Panc1 (cell line): ENCODE measurements at regions not wholly inside any gene's neighbourhood (a gene's known extent, or its start where the extent isn't known, plus 50 kb on each side); places are given as distances from the start of the nearest gene placed in this dataset.

Source experiments
- ATAC-seq: fragments of 200-7000 bp; cut with Tn5 transposase; 2 replicates; pipeline ENCODE4 v1.9.1; 2020; ENCODE audit warnings: mild to moderate bottlenecking, moderate library complexity
- BruUV-seq: library from RNA; stranded (reverse); fragments of 400-500 nt; replicated peaks from 2 replicates; lab custom pipeline; 2021; lab: Mats Ljungman, UMichigan
- CTCF ChIA-PET: fragments of 300-600 bp; sonication (Branson Sonifier 250); formaldehyde crosslinking; loops from one replicate; lab custom pipeline; 2022; ENCODE audit warnings: antibody characterized with exemption; lab: Charles Lee
- POLR2A ChIA-PET: fragments of 300-600 bp; sonication (Branson Sonifier 250); formaldehyde crosslinking; loops from one replicate; lab custom pipeline; 2022; ENCODE audit warnings: antibody characterized with exemption; lab: Charles Lee
- DNase-seq: peaks from one replicate; pipeline ENCODE4 v3.0.0-alpha.2; 2010; ENCODE audit warnings: low read depth, low spot score
- H3K27ac ChIP-seq: 2 replicates; pipeline ENCODE4 v1.5.1; 2011; ENCODE audit warnings: mild to moderate bottlenecking, low read length, inconsistent platforms
- H3K27me3 ChIP-seq: fragments of 200-500 bp; sonication (Bioruptor generic); 2 replicates; pipeline ENCODE4 v1.6.0; 2014; ENCODE audit warnings: low read length, inconsistent platforms; ENCODE audit not compliant: control insufficient read depth, insufficient read depth
- H3K36me3 ChIP-seq: fragments of 200-500 bp; sonication (Bioruptor generic); 2 replicates; pipeline ENCODE4 v1.5.1; 2014; ENCODE audit warnings: inconsistent platforms, mild to moderate bottlenecking, low read length, moderate library complexity; ENCODE audit not compliant: control insufficient read depth, insufficient read depth
- H3K4me1 ChIP-seq: 2 replicates; pipeline ENCODE4 v1.5.1; 2011; ENCODE audit warnings: inconsistent platforms, mild to moderate bottlenecking, low read length, moderate library complexity; ENCODE audit not compliant: control insufficient read depth, insufficient read depth
- H3K4me3 ChIP-seq, 2 experiments: 2 replicates each; pipeline ENCODE4 v1.5.1; 2011 to 2012; ENCODE audit warnings: low read depth in 2 of 2, low read length in 2 of 2, mild to moderate bottlenecking in 2 of 2, inconsistent platforms in 1 of 2, moderate library complexity in 1 of 2
- H3K9me3 ChIP-seq: fragments of 200-500 bp; sonication (Bioruptor generic); 2 replicates; pipeline ENCODE4 v1.5.1; 2014; ENCODE audit warnings: low read depth, mild to moderate bottlenecking, inconsistent platforms, low read length, moderate library complexity; ENCODE audit not compliant: control insufficient read depth, insufficient read depth
- CTCF ChIP-seq: fragments of 450-650 bp; IDR thresholded peaks from 2 replicates; pipeline ENCODE4 v1.5.1; 2017; ENCODE audit warnings: mild to moderate bottlenecking
- POLR2AphosphoS5 ChIP-seq: IDR thresholded peaks from 2 replicates; pipeline ENCODE4 v1.6.1; 2012; ENCODE audit warnings: mild to moderate bottlenecking, low read depth, low read length, moderate library complexity
- REST ChIP-seq, 2 experiments: IDR thresholded peaks; 2 replicates each; pipeline ENCODE4 v1.6.1; 2011 to 2012; ENCODE audit warnings: low read depth in 2 of 2, control low read depth in 1 of 2, low read length in 1 of 2, mild to moderate bottlenecking in 1 of 2, moderate library complexity in 1 of 2; ENCODE audit not compliant: insufficient read depth in 1 of 2
- SIN3A ChIP-seq: IDR thresholded peaks from 2 replicates; pipeline ENCODE4 v1.6.1; 2012; ENCODE audit warnings: low read depth, mild to moderate bottlenecking, low read length, moderate library complexity, borderline replicate concordance; ENCODE audit not compliant: insufficient read depth
- TCF7L2 ChIP-seq: IDR thresholded peaks from 2 replicates; pipeline ENCODE4 v1.6.1; 2011; ENCODE audit warnings: mild to moderate bottlenecking, low read depth, low read length, inconsistent platforms
- in situ Hi-C: cut with HindIII; loops from 2 replicates; pipeline ENCODE4 v1.10.0; 2016; ENCODE audit warnings: low sequenced_read_pairs, low pct_unique_long_range_greater_than_20kb
- intact Hi-C: fragments of 100-400 bp; cut with micrococcal nuclease; formaldehyde crosslinking; loops from one replicate; pipeline ENCODE4 v1.10.0; 2022; ENCODE audit not compliant: unreplicated experiment

DNA sequence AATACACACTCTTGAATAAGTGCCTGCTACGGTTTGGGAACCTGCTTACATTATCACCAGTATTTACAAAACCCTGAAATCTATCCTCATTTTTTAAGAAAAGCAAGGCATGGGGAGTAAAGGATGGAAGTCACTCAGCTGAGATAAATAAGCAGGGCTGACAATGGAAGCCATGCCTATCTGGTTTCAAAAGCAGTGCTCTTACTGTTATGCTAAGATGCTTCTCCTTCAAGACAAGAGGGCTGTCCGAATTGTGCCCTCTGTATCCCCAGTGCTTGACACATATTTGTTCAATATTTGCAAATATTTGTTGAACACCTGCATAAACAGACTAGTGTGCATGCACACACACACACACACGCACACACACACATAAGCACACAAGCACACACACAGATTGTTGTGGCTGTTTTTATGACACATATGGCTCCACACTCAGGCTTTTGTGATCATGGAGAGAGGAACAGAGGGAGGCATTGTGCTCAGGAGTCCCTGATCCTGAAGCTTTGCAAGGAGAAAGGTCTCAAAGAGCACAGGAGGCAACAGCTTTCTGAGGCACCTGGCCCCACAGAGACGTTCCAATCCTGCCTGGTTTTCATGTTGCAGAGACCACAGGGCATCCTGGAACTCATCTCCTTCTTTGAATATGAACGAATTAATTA is 401.6 kb upstream of the CDH11 start:
- BruUV-seq: no TSS peak
- ATAC-seq: no peak
- Histone ChIP-seq H3K27ac (no peak overlapping the region), H3K4me3 (no peak overlapping the region), H3K27me3 (no peaks in the 10 kb centered on the region), H3K9me3 (no peaks in the 10 kb centered on the region), H3K4me1 (no peaks in the 10 kb centered on the region), H3K36me3 (no peaks in the 10 kb centered on the region)
- in situ Hi-C loops (no loop called here), intact Hi-C loops (no loop called here)
- no peak for TF ChIP-seq REST (IDR thresholded peaks at IDR 0.05; ENCODE audit: insufficient read depth in 1 of 2, low read depth in 2 of 2, low read length in 1 of 2)
- TF ChIP-seq POLR2AphosphoS5: no peak
- no peak for TF ChIP-seq CTCF
- no peak for TF ChIP-seq TCF7L2
- no peak for TF ChIP-seq SIN3A
- POLR2A ChIA-PET: no interaction called here
- CTCF ChIA-PET: no interaction called here
- DNase-seq: no peak

- CTCF ChIA-PET: no interaction called here
- Histone ChIP-seq H3K9me3 (no peaks in the 10 kb centered on the region), H3K27me3 (no peaks in the 10 kb centered on the region), H3K4me3 (no peak overlapping the region), H3K27ac (no peak overlapping the region), H3K4me1 (no peaks in the 10 kb centered on the region), H3K36me3 (no peaks in the 10 kb centered on the region)
- POLR2A ChIA-PET: no interaction called here
- ATAC-seq (no peak), DNase-seq (no peak)
- intact Hi-C loops: no loop called here
- no TSS peak for BruUV-seq
- TF ChIP-seq TCF7L2 (no peak), CTCF (no peak), REST (IDR thresholded peaks at IDR 0.05; ENCODE audit: insufficient read depth in 1 of 2, low read depth in 2 of 2, low read length in 1 of 2) (no peak), SIN3A (no peak), POLR2AphosphoS5 (no peak)
- in situ Hi-C loops: no loop called here
Measured at GRCh38 chr16:65522412-65522811, 400.5 kb upstream of the CDH11 start.
